ENCODE measurements at regions not wholly inside any gene's neighbourhood (a gene's known extent, or its start where the extent isn't known, plus 50 kb on each side); places are given as distances from the start of the nearest gene placed in this dataset.

- Histone ChIP-seq H3K4me3 (ENCODE audit: low read depth, low read length) (no peak overlapping the region), H3K9me3 (ENCODE audit: severe bottlenecking) (no peaks in the 10 kb centered on the region), H3K27me3 (ENCODE audit: insufficient read depth, low read depth, severe bottlenecking) (no peaks in the 10 kb centered on the region), H3K27ac (no peak overlapping the region; the same call in 1 of the 2 replicates), H3K36me3 (peaks cover 5% of the 10 kb centered on the region; the same call in 1 of the 2 replicates)
- no peak for TF ChIP-seq CTCF (IDR thresholded peaks at IDR 0.05; ENCODE audit: low read depth, low read length)
- DNase-seq: no peak
These were observed 153.6 kb downstream of the KATNIP start for GRCh38 chr16:27703545-27703944.

- TF ChIP-seq CTCF (IDR thresholded peaks at IDR 0.05; ENCODE audit: low read depth, low read length): no peak
- H3K36me3 ChIP-seq: peaks cover 4% of the 10 kb centered on the region; the same call in 1 of the 2 replicates
- DNase-seq: no peak
- H3K27me3 ChIP-seq (ENCODE audit: insufficient read depth, low read depth, severe bottlenecking): no peaks in the 10 kb centered on the region
- no peak overlapping the region for H3K4me3 ChIP-seq (ENCODE audit: low read depth, low read length)
- peak overlapping the region; percentile 72 for H3K27ac ChIP-seq
- no peaks in the 10 kb centered on the region for H3K9me3 ChIP-seq (ENCODE audit: severe bottlenecking)
These were observed 154.3 kb downstream of the KATNIP start for GRCh38 chr16:27704252-27704651.

GRCh38 chr16:27706156-27706865, 156.4 kb downstream of the KATNIP start:
- TF ChIP-seq CTCF (IDR thresholded peaks at IDR 0.05; ENCODE audit: low read depth, low read length): no peak
- peaks cover 8% of the 10 kb centered on the region; the same call in 1 of the 2 replicates for H3K36me3 ChIP-seq

GRCh38 chr16:27706866-27707685, 157.1 kb downstream of the KATNIP start:
- H3K4me3 ChIP-seq (ENCODE audit: low read depth, low read length): no peak overlapping the region
- H3K9me3 ChIP-seq (ENCODE audit: severe bottlenecking): no peaks in the 10 kb centered on the region
- no peaks in the 10 kb centered on the region for H3K27me3 ChIP-seq (ENCODE audit: insufficient read depth, low read depth, severe bottlenecking)
- H3K27ac ChIP-seq: peak overlapping the region; percentile 72
- DNase-seq: peak; percentile 41
- TF ChIP-seq CTCF (IDR thresholded peaks at IDR 0.05; ENCODE audit: low read depth, low read length): no peak
- peaks cover 8% of the 10 kb centered on the region; the same call in 1 of the 2 replicates for H3K36me3 ChIP-seq

More at GRCh38 chr16:27706156-27706865, 156.4 kb downstream of the KATNIP start:
- H3K27ac ChIP-seq: peak overlapping the region; percentile 72
- DNase-seq: no peak
- H3K27me3 ChIP-seq (ENCODE audit: insufficient read depth, low read depth, severe bottlenecking): no peaks in the 10 kb centered on the region
- no peak overlapping the region for H3K4me3 ChIP-seq (ENCODE audit: low read depth, low read length)
- no peaks in the 10 kb centered on the region for H3K9me3 ChIP-seq (ENCODE audit: severe bottlenecking)

- H3K36me3 ChIP-seq: peaks cover 8% of the 10 kb centered on the region; the same call in 1 of the 2 replicates
- no peak for DNase-seq
- no peak for TF ChIP-seq CTCF (IDR thresholded peaks at IDR 0.05; ENCODE audit: low read depth, low read length)
- H3K4me3 ChIP-seq (ENCODE audit: low read depth, low read length): no peak overlapping the region
- H3K9me3 ChIP-seq (ENCODE audit: severe bottlenecking): no peaks in the 10 kb centered on the region
- peak overlapping the region; percentile 72 for H3K27ac ChIP-seq
- H3K27me3 ChIP-seq (ENCODE audit: insufficient read depth, low read depth, severe bottlenecking): no peaks in the 10 kb centered on the region
These were observed 158.7 kb downstream of the KATNIP start for GRCh38 chr16:27708651-27709050.
